ENCODE measurements at regions not wholly inside any gene's neighbourhood (a gene's known extent, or its start where the extent isn't known, plus 50 kb on each side); places are given as distances from the start of the nearest gene placed in this dataset.

GRCh38 chr2:66364495-66365333 lies 70.2 kb upstream of the MEIS1 start:
- no TSS peak for BruUV-seq (replicated peaks)
- no peaks in the 10 kb centered on the region for H4K20me1 ChIP-seq (ENCODE audit: insufficient read depth, low read length)
- dilution Hi-C loops (cut with HindIII; ENCODE audit: low sequenced_read_pairs, unreplicated experiment) (no loop called here), in situ Hi-C loops (cut with MboI; ENCODE audit: low sequenced_read_pairs) (no loop called here), intact Hi-C loops (cut with micrococcal nuclease) (no loop called here)
- no peak overlapping the region for H4K8ac ChIP-seq (ENCODE audit: low read depth in 2 of 2, low read length in 2 of 2)
- no peak overlapping the region for H3K4me3 ChIP-seq (ENCODE audit: insufficient read depth, low read depth, low read length)
- no peak overlapping the region for H3K14ac ChIP-seq (replicated peaks; ENCODE audit: low read depth, low read length)
- no peak overlapping the region for H2BK120ac ChIP-seq (ENCODE audit: low read depth, low read length)
- H2AK5ac ChIP-seq (ENCODE audit: low read depth, low read length) = no peak overlapping the region
- no peak overlapping the region for H2BK15ac ChIP-seq (ENCODE audit: low read depth, low read length)
- no peaks in the 10 kb centered on the region for H3K36me3 ChIP-seq (ENCODE audit: control insufficient read depth, insufficient read depth, low read length)
- H4K5ac ChIP-seq (ENCODE audit: low read depth, low read length) = no peak overlapping the region
- H3K9me1 ChIP-seq (ENCODE audit: insufficient read depth, low read length) = no peaks in the 10 kb centered on the region
- no peak overlapping the region for H2AK9ac ChIP-seq (replicated peaks; ENCODE audit: low read depth, low read length, poor library complexity)
- no peak overlapping the region for H3K27ac ChIP-seq (ENCODE audit: insufficient read depth, low read length)
- H2BK20ac ChIP-seq (ENCODE audit: low read depth, low read length) = no peak overlapping the region
- no peak overlapping the region for H4K91ac ChIP-seq (ENCODE audit: insufficient read depth, low read depth, low read length)
- peak; percentile 53 for DNase-seq
- H3K23ac ChIP-seq (ENCODE audit: low read depth, low read length) = no peak overlapping the region
- H3K18ac ChIP-seq (ENCODE audit: low read depth, low read length) = no peak overlapping the region
- ChIA-PET POLR2A (ENCODE audit: unreplicated experiment) (no interaction called here), CTCF (no interaction called here)
- no peak overlapping the region for H3K9ac ChIP-seq (ENCODE audit: low read depth, low read length)
- H3K27me3 ChIP-seq (ENCODE audit: control insufficient read depth, insufficient read depth, low read length) = peaks cover 27% of the 10 kb centered on the region
- no peak overlapping the region for H3K4ac ChIP-seq (ENCODE audit: low read depth, low read length)
- no peak overlapping the region for H2AFZ ChIP-seq (replicated peaks; ENCODE audit: low read length, poor library complexity)
- H3K9me3 ChIP-seq (ENCODE audit: control insufficient read depth, insufficient read depth, low read length) = no peaks in the 10 kb centered on the region
- no peaks in the 10 kb centered on the region for H3K79me1 ChIP-seq (ENCODE audit: low read depth in 1 of 2, low read length in 2 of 2)
- TF ChIP-seq BHLHE40 (IDR thresholded peaks at IDR 0.05; ENCODE audit: low read depth, low read length) = no peak
- H3K4me2 ChIP-seq (ENCODE audit: low read depth, low read length) = no peak overlapping the region
- no peak for ATAC-seq (ENCODE audit: low read depth)
- WGBS, 2 experiments (ENCODE audit: extremely low coverage in 2 of 2, insufficient read length in 1 of 2) = 27% methylated on average over 3 of the region's 7 CpGs; no CpG with 5 or more reads in 1 of the 2 experiments
- H3K56ac ChIP-seq (ENCODE audit: extremely low read depth, insufficient read depth, low read length) = no peak overlapping the region
- H2BK5ac ChIP-seq (ENCODE audit: low read depth, low read length, poor library complexity, severe bottlenecking) = no peak overlapping the region
- peaks cover 3% of the 10 kb centered on the region; the same call in 1 of the 2 replicates for H3K4me1 ChIP-seq (ENCODE audit: control insufficient read depth, insufficient read depth, low read length)

Data from IMR-90 (cell line).